ENCODE measurements at regions not wholly inside any gene's neighbourhood (a gene's known extent, or its start where the extent isn't known, plus 50 kb on each side); places are given as distances from the start of the nearest gene placed in this dataset.

DNA sequence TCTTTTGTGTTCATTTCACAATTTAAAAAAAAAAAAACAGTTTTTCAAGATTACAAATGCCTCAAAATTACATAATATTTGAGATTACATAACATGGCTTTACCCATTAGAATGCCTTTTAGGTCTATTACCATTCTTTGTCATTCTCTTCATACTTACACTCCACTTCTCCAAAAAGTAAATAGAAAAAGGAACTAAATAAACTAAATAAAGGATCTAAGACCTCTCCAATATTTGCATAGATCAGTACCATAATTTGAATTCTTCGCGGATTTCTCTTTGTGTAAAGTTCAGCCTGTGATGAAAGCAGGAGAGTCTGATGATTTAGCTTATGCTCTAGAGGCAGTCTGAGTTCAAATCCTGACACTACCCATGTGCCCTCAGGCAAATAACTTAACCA is 56.4 kb upstream of the C1GALT1 start:
- Histone ChIP-seq H3K4me1 (no peaks in the 10 kb centered on the region), H3K9me3 (no peaks in the 10 kb centered on the region), H3K36me3 (no peaks in the 10 kb centered on the region), H3K27me3 (no peaks in the 10 kb centered on the region), H3K4me3 (no peak overlapping the region), H3K27ac (no peak overlapping the region)
- ATAC-seq (no peak), DNase-seq (no peak)
- no peak for TF ChIP-seq POLR2A (IDR thresholded peaks at IDR 0.05)
- 94% methylated on average over 2 of the region's 2 CpGs for WGBS (ENCODE audit: insufficient coverage, low coverage, low lambda C conversion rate, missing lambda C conversion rate)
- intact Hi-C loops (cut with DNase I): no loop called here

DNA sequence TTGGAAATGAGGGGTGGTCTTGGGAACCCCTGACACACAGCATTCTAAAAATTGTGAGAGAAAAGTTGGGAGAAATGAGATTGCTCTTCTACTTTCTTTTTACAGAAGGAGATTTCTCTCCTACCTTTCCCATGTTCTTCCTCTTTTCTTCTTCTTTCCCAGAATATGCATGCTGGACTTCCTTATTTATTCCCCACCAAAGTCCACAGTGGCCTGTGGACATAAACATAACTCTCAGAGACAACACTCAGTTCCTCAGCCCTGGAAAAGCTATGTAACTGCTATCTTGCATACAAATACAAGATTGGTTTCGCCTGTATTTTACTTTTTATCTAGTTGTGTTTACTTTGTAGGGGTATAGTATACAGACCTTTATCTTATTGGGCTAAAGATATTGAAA is 54.6 kb upstream of the C1GALT1 start:
- no peaks in the 10 kb centered on the region for H3K9me3 ChIP-seq
- no peak for DNase-seq
- H3K27ac ChIP-seq: no peak overlapping the region
- no peak overlapping the region for H3K4me3 ChIP-seq
- H3K4me1 ChIP-seq: no peaks in the 10 kb centered on the region
- no peak for ATAC-seq
- 100% methylated on average over 1 of the region's 1 CpG for WGBS (ENCODE audit: insufficient coverage, low coverage, low lambda C conversion rate, missing lambda C conversion rate)
- TF ChIP-seq, protein P1, sequence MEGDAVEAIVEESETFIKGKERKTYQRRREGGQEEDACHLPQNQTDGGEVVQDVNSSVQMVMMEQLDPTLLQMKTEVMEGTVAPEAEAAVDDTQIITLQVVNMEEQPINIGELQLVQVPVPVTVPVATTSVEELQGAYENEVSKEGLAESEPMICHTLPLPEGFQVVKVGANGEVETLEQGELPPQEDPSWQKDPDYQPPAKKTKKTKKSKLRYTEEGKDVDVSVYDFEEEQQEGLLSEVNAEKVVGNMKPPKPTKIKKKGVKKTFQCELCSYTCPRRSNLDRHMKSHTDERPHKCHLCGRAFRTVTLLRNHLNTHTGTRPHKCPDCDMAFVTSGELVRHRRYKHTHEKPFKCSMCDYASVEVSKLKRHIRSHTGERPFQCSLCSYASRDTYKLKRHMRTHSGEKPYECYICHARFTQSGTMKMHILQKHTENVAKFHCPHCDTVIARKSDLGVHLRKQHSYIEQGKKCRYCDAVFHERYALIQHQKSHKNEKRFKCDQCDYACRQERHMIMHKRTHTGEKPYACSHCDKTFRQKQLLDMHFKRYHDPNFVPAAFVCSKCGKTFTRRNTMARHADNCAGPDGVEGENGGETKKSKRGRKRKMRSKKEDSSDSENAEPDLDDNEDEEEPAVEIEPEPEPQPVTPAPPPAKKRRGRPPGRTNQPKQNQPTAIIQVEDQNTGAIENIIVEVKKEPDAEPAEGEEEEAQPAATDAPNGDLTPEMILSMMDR (IDR thresholded peaks at IDR 0.05): no peak
- no peak for TF ChIP-seq POLR2A (IDR thresholded peaks at IDR 0.05)
- intact Hi-C loops (cut with DNase I): no loop called here
- no peaks in the 10 kb centered on the region for H3K36me3 ChIP-seq
- no peaks in the 10 kb centered on the region for H3K27me3 ChIP-seq

DNA sequence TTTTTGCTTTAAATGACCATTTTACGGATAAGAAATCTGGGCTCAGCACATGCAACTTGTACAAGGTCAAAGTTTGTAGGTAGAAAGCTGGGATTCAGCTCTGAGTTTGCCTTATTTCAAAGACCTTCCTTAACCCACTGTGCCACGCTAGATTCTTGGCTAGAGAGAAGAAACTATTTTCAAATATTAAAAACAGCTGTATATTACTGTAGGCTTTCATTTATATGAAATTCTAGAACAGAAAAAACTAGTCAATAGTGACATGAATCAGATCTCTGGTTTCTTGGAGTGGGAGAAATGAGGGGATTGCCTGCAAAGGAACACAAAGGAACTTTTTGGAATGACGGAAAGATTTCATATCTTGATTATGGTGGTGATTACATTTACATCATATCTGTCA is 53.0 kb upstream of the C1GALT1 start:
- no peak for DNase-seq
- TF ChIP-seq, protein P1 (IDR thresholded peaks at IDR 0.05): no peak
- TF ChIP-seq POLR2A (IDR thresholded peaks at IDR 0.05): no peak
- Histone ChIP-seq H3K9me3 (no peaks in the 10 kb centered on the region), H3K27ac (no peak overlapping the region), H3K4me1 (no peaks in the 10 kb centered on the region), H3K4me3 (no peak overlapping the region), H3K36me3 (no peaks in the 10 kb centered on the region), H3K27me3 (no peaks in the 10 kb centered on the region)
- ATAC-seq: no peak
- WGBS (ENCODE audit: insufficient coverage, low coverage, low lambda C conversion rate, missing lambda C conversion rate): 83% methylated on average over 3 of the region's 3 CpGs
- intact Hi-C loops (cut with DNase I): no loop called here

DNA sequence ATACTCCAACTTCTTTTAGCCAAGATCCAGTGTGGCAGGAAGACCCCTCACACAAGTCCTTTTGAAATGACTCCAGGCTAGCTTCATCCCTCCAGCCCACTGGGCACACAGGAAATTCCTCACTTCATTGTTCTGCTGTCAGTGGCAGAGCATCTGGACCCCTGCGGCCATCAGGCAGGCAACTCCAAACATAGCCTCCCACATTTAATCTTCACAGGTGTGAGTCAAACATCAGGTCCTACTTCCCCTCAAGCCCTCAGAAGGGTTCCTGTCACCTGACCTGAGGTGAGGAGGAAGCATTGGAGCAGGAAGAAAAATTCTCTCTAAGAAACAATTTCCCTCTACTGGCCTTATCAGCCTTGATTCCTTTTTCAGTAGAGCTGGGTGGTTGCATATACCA is 51.1 kb upstream of the C1GALT1 start:
- intact Hi-C loops (cut with DNase I): no loop called here
- DNase-seq: no peak

More for the DNA sequence above, 51.1 kb upstream of the C1GALT1 start:
- no peaks in the 10 kb centered on the region for H3K4me1 ChIP-seq
- H3K27me3 ChIP-seq: no peaks in the 10 kb centered on the region
- H3K27ac ChIP-seq: no peak overlapping the region
- no peaks in the 10 kb centered on the region for H3K36me3 ChIP-seq
- TF ChIP-seq POLR2A (IDR thresholded peaks at IDR 0.05): no peak
- TF ChIP-seq, protein P1 (IDR thresholded peaks at IDR 0.05): no peak
- 80% methylated on average over 1 of the region's 1 CpG for WGBS (ENCODE audit: insufficient coverage, low coverage, low lambda C conversion rate, missing lambda C conversion rate)
- no peak for ATAC-seq
- no peaks in the 10 kb centered on the region for H3K9me3 ChIP-seq
- H3K4me3 ChIP-seq: no peak overlapping the region

Small RNA genes lying in the stretch of these regions (microRNA-seq; reads per million reads assigned to microRNA genes)
- gene MIR3683: 0 reads per million in 2 donors

Small RNA genes lying in the stretch of these regions (small RNA-seq; reads per million reads assigned to genes)
- gene AC079804.2 (0 reads per million in 2 experiments), gene MIR3683 (0 reads per million in 2 experiments), gene RF00019 (0 reads per million in 2 experiments)

All from right lobe of liver (tissue), 6 donors.